Activated CD8-positive, alpha-beta memory T cell treated with anti-CD3 and anti-CD28 coated beads, Interleukin-2, amount 50 U/mL, for 48 hours (primary cell): ENCODE measurements at regions not wholly inside any gene's neighbourhood (a gene's known extent, or its start where the extent isn't known, plus 50 kb on each side); places are given as distances from the start of the nearest gene placed in this dataset.

ENCODE experiments used
- DNase-seq: peaks from one replicate; pipeline ENCODE4 v3.0.0-alpha.2; 2020

DNA sequence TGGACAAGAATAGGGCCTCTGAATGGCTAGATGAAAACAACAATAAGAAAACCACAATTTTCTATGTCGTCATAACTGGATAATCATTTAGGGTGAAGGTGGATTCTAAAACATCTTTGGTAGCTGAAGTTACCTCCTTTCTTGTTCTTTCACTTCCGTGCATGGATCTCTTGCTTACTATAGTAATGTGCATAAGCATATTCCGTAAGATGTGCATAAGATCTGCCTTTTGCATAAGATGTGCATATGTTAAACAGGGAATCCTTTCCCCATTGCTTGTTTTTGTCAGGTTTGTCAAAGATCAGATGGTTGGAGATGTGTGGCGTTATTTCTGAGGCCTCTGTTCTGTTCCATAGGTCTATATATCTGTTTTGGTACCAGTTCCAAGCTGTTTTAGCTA lies 353.6 kb downstream of the MTX2 start:
- no peak for DNase-seq

DNA sequence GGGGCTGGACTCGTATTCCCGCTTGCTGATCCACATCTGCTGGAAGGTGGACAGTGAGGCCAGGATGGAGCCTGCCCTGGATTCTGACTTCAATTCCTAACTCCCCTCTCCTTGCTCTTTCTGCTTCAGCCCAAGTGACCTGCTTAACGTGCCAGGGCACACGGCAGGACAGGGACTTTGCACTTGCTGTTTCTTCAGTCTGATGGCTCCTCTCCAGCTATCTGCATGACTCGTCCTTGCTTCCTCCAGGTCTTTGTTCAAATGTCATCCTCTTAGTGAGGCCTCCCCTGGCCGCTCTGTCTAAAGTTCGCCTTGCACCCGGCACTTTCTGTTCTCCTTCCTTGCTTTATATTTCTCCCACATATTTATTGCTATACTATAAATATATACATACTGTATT lies 357.6 kb downstream of the MTX2 start:
- no peak for DNase-seq

DNA sequence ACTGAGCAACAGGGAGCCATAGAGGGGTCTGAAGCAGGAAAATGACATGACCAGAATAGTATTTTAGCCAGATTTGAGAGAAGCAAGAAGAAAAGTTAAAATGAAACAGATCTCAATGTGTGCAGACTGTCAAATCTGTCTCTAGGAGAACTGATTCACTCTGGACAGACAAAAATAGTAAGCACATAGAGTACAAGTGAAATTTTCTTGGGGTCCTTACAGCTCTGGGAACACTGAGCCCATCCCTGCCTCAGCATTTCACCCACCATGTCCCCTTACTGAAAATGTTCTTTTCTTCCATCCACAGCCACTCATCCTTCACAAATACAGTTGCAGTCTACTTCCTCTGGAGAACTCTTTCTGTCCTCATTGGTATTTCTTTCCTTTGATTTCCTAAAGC lies 359.2 kb downstream of the MTX2 start:
- no peak for DNase-seq

DNA sequence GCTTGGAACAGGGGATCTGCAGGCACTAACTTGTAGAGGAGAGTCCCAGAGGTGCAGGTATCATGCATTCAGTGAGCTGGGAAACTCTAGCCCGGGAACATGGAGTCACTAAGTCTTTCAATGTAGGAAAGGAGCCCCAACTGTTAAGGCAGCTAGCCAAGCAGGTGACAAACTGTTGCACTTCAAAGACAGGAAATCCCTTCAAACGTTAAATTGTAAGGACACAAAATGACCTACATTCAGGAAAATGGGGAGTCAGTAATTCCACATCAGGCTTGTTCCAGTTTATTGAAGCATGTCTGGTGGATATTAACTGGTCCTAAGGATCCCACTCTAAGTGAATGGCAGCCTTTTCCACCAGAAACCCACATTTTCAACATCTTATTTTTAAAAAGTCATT lies 364.5 kb downstream of the MTX2 start:
- DNase-seq = no peak

DNA sequence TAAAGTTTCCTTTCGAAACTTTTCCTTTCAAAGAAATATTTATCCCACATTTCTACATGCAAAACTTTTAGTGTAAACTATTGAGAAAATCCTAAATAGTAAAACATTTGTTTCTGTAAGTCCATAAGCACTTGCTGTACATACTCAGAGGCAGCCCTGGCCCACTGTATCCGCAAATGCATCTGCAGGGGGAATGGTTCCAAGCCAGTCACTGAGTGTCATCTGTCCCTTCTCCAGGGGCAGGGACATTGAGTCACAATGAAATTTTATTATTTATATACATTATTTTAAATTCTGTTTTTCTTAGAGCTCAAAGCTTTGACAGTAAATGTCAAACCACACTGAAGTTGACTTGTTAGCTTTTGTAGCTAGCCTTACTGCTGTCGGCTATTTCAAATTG lies 367.2 kb downstream of the MTX2 start:
- no peak for DNase-seq

DNA sequence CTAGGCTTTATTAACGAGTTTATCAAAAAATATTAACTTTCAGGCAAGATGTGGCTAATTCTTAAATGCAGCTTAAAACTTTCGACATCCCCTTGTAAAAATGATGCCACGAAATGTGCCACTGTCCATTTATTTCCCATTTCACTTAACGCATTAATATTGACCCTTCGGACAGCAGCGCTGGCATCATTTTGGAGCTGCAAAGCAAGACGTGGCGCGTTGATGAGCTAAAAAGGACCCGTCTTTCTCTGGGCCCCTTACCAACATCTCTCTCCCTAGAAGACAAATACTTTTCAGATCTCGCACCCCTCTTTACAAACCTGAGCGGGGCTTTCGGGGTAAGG lies 367.9 kb downstream of the MTX2 start:
- no peak for DNase-seq

DNA sequence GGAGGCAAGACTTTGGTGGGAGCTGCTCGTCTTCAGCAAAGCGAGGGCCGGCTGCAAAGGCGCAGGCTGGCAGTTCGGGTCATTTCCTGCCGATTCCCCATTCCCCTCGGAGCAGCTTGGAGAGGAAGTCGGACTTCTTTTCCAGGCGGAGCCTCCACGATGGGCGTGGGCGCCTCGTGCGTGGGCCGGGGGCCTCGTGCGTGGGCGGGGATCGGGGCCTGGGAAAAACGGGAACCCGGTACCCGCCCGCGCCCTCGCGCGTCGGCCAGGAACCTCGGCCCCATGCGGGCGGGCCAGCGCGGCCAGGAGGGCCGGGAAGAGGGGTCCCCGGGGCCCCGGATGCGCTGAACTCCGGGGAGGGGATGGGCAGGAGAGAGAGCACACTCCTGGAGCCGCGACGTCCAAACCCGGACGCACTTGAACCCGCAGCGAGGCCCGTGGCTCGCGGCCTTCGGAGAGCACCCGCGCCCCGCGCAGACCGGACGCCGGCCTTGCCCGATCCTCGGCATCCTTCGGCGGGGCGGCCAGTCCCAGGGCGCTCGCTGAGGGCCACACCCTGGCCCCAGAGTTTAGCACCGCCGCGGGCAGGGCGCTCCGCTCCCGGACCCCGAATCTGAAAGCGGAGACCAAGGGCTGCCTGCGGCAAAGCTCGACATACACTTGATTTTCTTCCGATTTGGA lies 368.4 kb downstream of the MTX2 start:
- peak; percentile 62 for DNase-seq

DNA sequence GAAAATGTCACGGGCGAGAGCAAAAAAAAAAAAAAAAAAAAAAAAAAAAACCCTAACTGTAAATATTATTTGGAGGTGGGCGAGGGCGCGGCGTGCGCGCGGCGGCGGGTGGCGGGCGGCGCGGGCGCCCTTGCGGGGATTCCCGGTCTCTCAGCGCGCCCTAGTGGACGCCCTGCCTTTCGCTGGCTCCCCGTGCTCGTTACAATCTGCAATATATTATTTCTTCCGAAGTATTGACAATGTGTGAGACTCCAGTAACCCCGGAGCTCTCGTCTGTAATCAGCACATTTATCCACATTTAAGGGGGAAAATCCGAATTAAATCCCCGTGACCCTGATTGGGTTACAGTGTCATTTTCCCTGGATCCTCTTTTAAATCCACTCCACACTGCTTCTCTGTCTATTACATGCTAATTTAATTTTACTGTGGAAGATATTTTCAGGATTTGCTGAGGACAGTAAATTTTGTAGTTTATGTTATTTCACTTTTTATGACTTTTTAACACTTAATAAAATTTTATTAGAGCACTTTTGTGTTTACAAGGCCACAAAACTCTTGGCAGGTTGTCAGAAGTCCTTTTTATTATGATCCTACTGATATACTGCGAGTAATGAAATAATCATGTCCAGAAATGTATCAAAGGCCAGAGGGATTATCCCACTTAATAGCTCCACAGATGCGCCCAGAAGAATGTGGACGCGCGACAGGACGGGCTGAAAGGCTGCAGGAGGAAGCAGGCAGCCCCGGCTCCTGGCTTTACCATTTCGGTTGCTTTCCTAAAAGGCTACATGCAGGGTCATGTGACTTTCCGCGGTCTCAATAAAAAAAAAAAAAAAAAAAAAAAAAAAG lies 369.1 kb downstream of the MTX2 start:
- DNase-seq = peak; percentile 84

DNA sequence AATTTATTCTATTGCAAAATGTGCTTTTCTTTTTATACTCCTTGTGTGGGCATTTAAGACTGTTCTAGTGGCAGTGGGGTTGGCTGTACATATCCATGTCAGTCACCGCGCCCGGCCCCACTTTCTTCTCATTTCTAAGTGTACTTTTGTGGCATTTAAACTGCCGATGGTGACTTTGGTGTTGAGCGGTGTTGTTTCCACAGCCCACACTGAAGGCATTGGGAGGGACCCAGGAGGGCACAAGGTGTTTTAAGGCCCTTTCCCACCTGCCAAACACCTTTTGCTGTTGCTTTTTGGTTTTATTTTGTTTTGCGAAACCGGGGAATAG lies 369.7 kb downstream of the MTX2 start:
- no peak for DNase-seq

DNA sequence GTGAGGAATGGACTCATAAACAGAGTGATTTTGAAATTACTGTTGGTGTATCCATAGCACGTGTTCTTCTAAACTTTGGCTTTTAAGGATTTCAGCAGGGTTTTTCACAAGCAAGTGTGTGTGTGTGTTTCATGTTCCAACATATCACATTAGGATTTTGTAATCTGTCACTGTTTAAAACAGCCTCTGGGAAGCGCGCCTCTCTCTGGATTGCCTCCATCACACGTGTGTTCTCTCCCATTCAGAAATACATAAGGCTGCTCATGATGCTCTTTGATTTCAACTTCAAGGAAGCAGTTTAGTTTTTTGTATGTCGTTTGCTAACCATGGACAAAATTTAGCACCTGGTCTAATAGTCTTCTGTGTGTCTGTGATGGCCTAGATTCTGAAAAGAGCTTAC lies 370.4 kb downstream of the MTX2 start:
- DNase-seq = no peak

DNA sequence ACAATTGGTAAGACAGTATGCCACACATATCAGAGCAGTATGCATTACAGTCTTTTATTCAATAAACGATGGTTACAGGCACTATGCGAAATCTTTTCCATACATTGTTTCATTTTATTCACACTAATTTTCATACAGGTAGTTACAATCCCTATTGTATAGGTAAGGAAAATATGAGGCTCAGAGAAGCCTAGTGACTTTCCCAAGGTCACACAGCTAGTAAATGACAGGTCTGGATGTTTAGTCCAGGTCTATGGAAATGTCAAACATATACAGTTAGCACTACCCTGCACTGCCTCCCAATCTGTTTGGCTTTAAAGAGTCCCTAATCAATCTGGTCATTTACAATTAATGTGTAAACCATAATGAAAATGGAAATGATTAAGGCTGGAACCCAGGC lies 372.2 kb downstream of the MTX2 start:
- DNase-seq = no peak

DNA sequence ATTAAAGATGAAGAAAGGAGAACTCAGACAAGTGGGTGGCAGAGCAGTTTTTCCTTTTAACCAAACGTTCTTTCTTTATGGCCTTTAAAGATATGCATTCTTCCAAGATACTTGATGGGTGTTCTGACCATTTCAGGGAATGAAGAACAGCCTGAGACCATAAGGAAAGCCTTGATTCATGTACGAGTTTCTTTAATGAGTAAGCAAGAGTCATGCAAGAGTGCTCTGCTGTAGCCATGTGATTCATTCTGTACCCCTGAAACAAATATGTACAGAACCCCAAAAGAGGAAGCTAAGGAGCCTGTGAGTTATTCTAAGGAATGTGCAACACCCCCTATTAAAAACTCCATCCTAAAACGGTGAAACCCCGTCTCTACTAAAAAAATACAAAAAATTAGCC lies 372.8 kb downstream of the MTX2 start:
- DNase-seq = no peak

DNA sequence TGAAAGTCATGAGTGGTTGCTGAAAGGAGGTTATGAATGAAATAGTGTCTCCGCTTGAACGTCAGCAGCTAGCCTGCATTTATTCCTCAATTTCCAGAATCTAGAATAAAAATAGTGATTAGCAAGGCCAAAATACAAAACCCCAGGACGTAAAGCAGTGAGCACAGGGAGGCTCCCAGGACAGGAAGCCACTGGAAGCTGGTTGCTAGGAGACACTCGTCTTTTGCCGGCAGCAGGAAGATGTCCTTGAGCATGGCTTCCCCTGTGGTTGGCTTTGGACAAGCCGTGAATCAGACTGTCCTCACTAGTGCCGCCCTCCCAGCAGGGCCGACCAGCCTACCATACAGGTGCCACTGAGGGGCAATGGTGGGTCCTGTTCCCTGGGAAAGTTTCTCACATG lies 374.4 kb downstream of the MTX2 start:
- no peak for DNase-seq

DNA sequence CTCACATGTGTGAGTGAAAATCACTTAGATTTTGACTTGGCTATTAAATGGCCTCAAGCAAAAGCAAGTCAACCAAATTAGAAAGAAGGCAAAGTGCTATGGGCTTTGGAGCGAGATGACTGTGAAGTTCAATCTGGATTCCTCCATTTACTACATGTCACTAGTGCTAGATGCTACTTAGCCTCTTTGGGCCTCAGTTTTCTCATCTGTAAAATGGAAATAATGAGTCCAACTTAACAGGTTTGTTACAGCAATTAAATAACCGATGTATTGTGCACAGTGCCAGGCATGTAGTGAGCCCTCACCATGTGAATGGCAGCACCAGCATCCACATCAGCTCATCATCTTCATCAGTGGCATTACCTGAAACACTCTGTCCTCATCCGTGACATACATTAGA lies 376.3 kb downstream of the MTX2 start:
- DNase-seq = no peak

DNA sequence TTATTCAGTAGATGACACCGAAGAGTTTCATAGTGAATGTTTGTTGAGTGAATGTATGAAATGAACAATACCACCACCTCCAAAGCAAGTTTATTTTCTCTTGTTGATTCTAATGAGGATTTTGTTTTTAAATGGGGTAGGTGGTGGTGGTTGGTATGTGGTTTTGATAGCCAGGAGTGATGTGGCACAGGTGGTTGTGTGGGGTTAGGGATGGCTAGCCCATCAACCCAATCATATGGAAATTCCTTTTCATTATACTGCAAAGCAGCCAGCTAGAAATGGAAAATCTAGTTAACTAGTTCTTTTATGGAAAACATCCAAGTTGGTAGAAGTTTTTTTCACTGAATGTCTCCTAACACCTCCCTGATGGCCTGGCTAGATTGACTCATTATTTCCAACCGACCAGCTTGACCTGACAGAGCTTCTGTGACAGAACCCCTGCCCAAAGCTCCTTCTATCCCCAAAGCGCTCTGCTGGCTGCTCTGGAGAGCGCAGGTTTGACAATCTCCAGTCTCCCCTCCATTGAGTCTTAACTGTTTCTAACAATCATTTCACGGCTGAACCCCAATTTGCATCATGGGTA lies 376.9 kb downstream of the MTX2 start:
- no peak for DNase-seq

DNA sequence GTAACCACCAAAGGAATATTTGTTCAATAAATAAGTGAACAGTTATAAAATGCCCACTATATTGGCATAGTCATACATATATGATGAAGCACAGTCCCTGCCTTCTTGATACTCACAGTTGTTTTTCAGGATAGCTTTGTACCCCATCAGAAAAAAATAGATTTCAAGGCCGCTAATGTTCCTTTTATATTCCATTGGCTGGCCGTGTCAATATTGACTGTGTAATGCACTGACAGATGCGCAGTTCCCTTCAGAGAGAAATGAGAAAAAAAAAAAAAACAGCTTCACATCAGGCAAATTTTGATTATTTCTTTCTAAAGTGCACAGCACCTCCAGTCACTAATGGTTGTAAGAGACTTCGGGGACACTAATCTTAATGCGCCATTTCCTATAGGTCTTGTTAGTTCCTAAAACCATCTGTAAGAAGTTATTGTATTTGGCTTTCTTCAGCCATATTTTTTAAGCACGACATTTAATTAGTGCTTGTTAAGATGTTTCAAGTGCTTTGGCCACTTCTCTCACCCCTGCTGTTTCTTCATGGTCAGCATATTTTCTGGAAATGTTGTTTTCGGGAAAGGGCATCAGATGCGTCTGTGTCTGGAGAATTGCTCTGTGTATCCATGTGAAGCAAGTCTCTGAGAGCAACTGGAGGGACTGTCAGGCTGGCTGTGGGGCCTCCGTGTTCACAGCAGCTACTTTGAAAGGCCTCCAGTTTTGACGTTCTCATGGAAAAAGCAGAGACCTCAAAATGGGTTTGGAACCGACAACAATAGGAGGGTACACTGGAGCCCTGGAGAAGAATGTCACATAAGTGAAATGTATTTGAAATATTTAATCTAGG lies 378.3 kb downstream of the MTX2 start:
- no peak for DNase-seq

DNA sequence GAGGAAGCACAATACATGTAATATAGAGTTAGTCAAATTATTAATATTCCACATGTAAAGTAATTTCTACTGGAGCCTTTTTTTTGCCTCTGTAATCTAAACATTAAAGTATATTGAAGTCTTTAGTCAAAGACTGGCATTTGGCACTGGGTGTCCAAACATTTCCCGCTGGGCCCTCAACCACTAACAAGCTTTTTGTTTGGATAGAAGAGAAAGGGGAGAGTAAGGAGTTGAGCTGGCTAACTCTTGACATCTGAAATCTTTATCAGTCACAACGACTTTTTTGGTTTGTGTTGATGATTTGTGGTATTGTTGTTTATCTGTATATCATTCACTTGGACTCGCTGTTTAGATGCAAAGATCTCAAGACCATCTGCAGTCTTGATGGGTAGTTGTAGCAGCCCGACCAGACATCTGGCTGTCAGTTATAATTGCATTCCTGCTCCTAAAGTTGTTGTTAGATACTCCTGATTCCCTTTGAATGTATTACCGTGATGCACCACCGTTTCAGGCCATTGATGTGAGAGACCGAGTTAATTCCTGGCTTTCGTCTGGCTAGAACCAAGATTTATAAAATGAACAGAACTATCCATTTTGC lies 379.6 kb downstream of the MTX2 start:
- DNase-seq = no peak

DNA sequence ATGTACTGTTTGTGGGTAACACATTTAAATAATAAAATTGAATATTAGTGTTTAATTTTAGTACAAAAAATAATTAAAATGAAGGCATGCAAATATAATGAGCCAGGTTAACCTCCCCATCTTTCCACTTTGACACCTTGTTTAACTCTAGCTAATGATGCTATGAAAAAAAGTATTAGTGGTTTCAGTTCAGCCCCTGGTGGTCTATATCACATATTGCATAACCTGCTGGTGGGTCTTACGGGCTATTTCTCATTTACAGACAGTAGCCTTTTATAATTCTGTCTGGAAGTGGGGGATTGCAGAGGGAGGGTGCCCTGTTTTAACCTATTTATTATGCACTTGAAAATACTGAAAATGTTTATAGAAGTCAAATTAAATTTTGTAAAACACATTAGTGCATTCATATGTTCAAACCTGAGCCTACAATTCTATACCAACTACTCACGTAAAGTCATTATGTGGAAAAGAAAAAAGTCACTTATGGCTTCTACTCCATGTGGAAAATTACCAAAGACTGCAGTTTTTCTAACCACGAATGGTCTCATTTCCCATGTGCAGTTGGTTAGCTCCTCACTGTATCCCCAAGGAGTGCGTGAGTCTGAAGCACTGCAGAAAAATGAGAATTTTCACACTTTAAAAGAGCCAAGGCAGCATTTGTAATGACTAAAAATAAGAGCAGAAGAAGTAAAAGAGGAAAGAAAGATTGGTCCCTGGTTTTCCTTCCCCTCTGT lies 381.0 kb downstream of the MTX2 start:
- DNase-seq = no peak

DNA sequence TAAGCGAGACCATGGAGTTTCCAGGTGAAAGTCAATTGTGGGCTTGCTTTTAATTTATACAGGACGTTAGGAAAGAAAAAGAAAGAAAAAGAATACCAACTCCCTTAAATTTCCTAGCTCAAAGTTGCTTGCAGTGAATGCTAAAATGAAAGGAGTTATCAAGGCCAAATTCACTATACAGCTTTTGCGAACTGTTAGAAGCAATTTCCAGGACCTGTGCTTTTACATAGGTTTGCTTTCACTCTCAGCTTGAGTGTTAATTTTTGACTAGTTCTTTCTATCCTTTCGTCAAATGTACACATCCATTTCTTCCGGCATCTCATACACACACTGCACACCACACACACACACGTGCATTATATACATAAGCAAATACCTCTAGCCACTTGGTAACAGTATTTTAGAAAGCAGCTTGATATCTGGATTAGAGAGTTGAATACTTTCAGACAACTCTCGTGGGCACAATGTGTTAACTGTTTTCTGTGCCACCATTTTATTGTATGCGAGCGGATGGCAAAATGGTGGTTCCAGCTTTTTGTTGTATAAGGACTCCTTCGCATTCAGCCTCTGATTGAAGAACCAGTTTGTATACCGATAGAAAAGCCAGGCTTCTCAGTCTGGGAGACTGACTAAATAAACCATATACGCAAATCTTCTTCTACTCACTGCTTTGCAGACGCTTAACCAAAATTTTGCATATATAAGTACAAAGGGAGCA lies 381.8 kb downstream of the MTX2 start:
- DNase-seq = no peak

DNA sequence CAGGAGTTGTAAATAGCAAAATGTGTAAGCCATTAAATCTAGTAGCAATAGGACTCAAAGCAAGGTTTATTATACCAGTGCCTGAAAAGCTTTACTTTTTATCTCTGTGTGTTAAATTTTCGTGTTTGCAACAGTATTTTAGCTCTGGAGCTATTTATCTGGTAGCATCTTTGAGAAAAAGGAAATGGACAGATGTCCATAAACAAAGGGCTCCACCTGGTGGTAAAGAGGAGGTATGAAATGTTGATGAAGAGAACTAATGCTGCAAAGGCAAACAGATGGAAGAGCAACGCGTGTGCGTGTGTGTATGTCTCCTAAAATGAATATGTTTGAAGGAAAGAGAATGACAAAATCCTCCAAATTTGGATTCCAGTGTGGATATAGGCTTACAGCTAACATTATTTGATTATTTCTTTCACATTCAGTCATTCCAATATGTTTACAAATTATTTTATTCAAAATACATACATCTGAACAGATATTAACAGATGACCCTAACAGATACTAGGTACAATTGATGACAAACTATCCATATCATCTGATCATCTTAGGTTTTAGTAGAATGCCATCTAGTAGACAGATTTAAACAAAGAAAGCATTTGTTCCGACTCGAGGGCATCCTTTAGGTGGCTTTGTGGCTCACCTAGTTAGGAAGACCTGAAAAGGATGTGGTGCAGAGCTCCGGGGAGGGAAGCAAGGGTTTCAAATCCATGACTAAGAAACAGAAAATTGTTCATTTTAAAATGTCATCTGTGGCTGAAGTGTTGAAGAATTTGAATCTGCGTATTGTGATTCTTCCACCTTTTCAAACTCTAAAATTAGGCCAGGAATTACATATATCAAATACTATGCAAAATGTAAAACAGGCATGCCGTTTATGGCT lies 383.3 kb downstream of the MTX2 start:
- DNase-seq = no peak
